CD4-positive, alpha-beta T cell treated with Interleukin-15 for 4 hours (primary cell): ENCODE measurements at regions not wholly inside any gene's neighbourhood (a gene's known extent, or its start where the extent isn't known, plus 50 kb on each side); places are given as distances from the start of the nearest gene placed in this dataset.
"Not testable (repeated sequence)": the region's sequence is repeated elsewhere in the genome, so short reads cannot be mapped to it uniquely, and the experiment has no call there.

Experiments used
- DNase-seq: peaks from one replicate; pipeline ENCODE4 v3.0.0-alpha.2; 2020; ENCODE audit warnings: low spot score

- no peak for DNase-seq
These were observed 386.8 kb upstream of the CHD1 start for GRCh38 chr5:99315413-99316183.

GRCh38 chr5:99314721-99315120 is 385.9 kb upstream of the CHD1 start:
- DNase-seq: no peak

GRCh38 chr5:99308131-99308530 is 379.3 kb upstream of the CHD1 start:
- DNase-seq: no peak

- no peak for DNase-seq
These were observed 376.3 kb upstream of the CHD1 start for GRCh38 chr5:99305045-99305580.

- no peak for DNase-seq
These were observed 356.8 kb upstream of the CHD1 start for GRCh38 chr5:99285606-99286005.

GRCh38 chr5:99275128-99275527 is 346.3 kb upstream of the CHD1 start:
- no peak for DNase-seq

- DNase-seq: no peak
These were observed 343.8 kb upstream of the CHD1 start for GRCh38 chr5:99272576-99272975.

- DNase-seq: no peak
These were observed 330.0 kb upstream of the CHD1 start for GRCh38 chr5:99258819-99259218.

- no peak for DNase-seq
These were observed 319.3 kb upstream of the CHD1 start for GRCh38 chr5:99248066-99248465.

- no peak for DNase-seq
These were observed 318.5 kb upstream of the CHD1 start for GRCh38 chr5:99247346-99247745.

- DNase-seq: no peak
These were observed 314.3 kb upstream of the CHD1 start for GRCh38 chr5:99243111-99243510.

GRCh38 chr5:99239826-99240360 is 311.1 kb upstream of the CHD1 start:
- DNase-seq: no peak

GRCh38 chr5:99191206-99191745 is 262.5 kb upstream of the CHD1 start:
- DNase-seq: no peak

- DNase-seq: no peak
These were observed 258.8 kb upstream of the CHD1 start for GRCh38 chr5:99187611-99188010.

- DNase-seq: no peak
These were observed 250.4 kb upstream of the CHD1 start for GRCh38 chr5:99179206-99179605.

GRCh38 chr5:99177796-99178195 is 249.0 kb upstream of the CHD1 start:
- DNase-seq: no peak

GRCh38 chr5:99176186-99176585 is 247.4 kb upstream of the CHD1 start:
- no peak for DNase-seq

- no peak for DNase-seq
These were observed 240.5 kb upstream of the CHD1 start for GRCh38 chr5:99169309-99169708.

GRCh38 chr5:99161538-99161937 is 232.7 kb upstream of the CHD1 start:
- not testable (repeated sequence) for DNase-seq

GRCh38 chr5:99156688-99157087 is 227.9 kb upstream of the CHD1 start:
- no peak for DNase-seq

- not testable (repeated sequence) for DNase-seq
These were observed 214.5 kb upstream of the CHD1 start for GRCh38 chr5:99143283-99143795.

GRCh38 chr5:99141534-99142128 is 212.8 kb upstream of the CHD1 start:
- no peak for DNase-seq

GRCh38 chr5:99138911-99139310 is 210.1 kb upstream of the CHD1 start:
- DNase-seq: no peak
